Stimulated activated CD4-positive, alpha-beta T cell treated with anti-CD3 and anti-CD28 coated beads, Interleukin-4, amount 100 ng/mL, for 1 hour (primary cell): ENCODE measurements at regions not wholly inside any gene's neighbourhood (a gene's known extent, or its start where the extent isn't known, plus 50 kb on each side); places are given as distances from the start of the nearest gene placed in this dataset.

Source experiments
- DNase-seq: peaks from one replicate; pipeline ENCODE4 v3.0.0-alpha.2; 2020

- no peak for DNase-seq
These were observed 122.8 kb upstream of the AGAP1 start for GRCh38 chr2:235371018-235371417.

GRCh38 chr2:235373171-235373570 lies 120.7 kb upstream of the AGAP1 start:
- no peak for DNase-seq

GRCh38 chr2:235377176-235377575 lies 116.7 kb upstream of the AGAP1 start:
- DNase-seq: no peak

- no peak for DNase-seq
These were observed 115.6 kb upstream of the AGAP1 start for GRCh38 chr2:235378246-235378645.

- no peak for DNase-seq
These were observed 114.9 kb upstream of the AGAP1 start for GRCh38 chr2:235378944-235379343.

- DNase-seq: no peak
These were observed 112.5 kb upstream of the AGAP1 start for GRCh38 chr2:235381261-235381912.

- no peak for DNase-seq
These were observed 111.7 kb upstream of the AGAP1 start for GRCh38 chr2:235382179-235382578.

- DNase-seq: no peak
These were observed 111.2 kb upstream of the AGAP1 start for GRCh38 chr2:235382601-235383000.

GRCh38 chr2:235383272-235383843 lies 110.5 kb upstream of the AGAP1 start:
- no peak for DNase-seq

- DNase-seq: no peak
These were observed 109.2 kb upstream of the AGAP1 start for GRCh38 chr2:235384624-235385023.

- no peak for DNase-seq
These were observed 104.2 kb upstream of the AGAP1 start for GRCh38 chr2:235389626-235390025.

- DNase-seq: no peak
These were observed 103.6 kb upstream of the AGAP1 start for GRCh38 chr2:235390108-235390815.

GRCh38 chr2:235390816-235391194 lies 103.0 kb upstream of the AGAP1 start:
- no peak for DNase-seq

- DNase-seq: no peak
These were observed 101.8 kb upstream of the AGAP1 start for GRCh38 chr2:235391921-235392615.

GRCh38 chr2:235394278-235394828 lies 99.5 kb upstream of the AGAP1 start:
- no peak for DNase-seq

GRCh38 chr2:235396071-235396846 lies 97.6 kb upstream of the AGAP1 start:
- no peak for DNase-seq

- DNase-seq: no peak
These were observed 95.5 kb upstream of the AGAP1 start for GRCh38 chr2:235398321-235398720.

GRCh38 chr2:235399895-235400294 lies 93.9 kb upstream of the AGAP1 start:
- no peak for DNase-seq

- DNase-seq: no peak
These were observed 91.4 kb upstream of the AGAP1 start for GRCh38 chr2:235402422-235402821.

- DNase-seq: no peak
These were observed 88.1 kb upstream of the AGAP1 start for GRCh38 chr2:235405612-235406361.

GRCh38 chr2:235406430-235406829 lies 87.4 kb upstream of the AGAP1 start:
- no peak for DNase-seq

GRCh38 chr2:235411905-235412485 lies 81.8 kb upstream of the AGAP1 start:
- DNase-seq: no peak
